ENCODE measurements at regions not wholly inside any gene's neighbourhood (a gene's known extent, or its start where the extent isn't known, plus 50 kb on each side); places are given as distances from the start of the nearest gene placed in this dataset.

DNA sequence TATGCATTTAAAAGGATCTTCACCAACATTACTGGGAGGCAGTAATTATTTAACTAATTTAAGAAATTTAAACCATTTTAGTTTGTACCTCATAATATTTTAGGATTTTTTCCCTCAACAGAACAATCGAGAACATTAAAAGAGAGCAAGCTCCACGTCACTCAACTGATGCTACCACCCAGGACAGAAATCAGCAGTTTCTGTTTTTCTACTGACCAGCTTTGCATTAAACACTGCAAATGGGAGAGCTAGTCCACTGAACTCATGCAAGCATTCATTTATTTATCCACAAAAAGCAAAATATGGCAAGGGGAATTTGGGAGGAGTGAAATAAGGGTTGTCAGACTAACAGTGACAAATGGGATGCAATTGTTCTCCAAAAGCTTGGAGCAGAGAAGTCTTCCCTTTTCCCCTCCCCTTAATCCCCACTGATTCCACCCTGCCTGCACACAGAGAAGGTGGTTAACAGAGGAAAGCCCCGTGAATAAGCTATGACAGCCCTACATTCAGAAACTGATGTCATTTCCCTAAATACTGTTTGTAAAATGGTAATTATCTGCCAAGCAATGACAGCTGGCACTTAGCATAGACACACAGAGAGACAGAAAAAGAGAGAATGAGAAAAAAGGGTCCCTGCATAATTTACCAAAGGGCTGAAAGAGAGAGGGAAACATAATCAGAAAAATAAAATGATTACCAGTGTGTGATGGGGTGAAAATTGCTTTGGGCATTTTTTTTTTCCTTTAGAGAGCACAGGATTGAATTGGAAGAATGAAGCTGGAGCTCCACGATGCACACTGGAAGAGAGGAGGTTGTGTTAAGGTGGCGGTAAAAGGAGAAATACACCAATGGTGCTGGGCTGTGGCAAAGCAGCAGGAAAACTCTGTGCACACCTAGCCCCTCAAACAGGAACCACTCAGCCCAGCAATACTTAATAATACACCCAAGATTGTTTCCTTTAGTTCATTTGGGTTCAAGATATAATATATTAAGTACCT, 777.4 kb downstream of the TUSC7 start:
- Histone ChIP-seq H3K4me1 (no peaks in the 10 kb centered on the region), H3K27ac (no peak overlapping the region), H3K27me3 (no peaks in the 10 kb centered on the region), H3K36me3 (no peaks in the 10 kb centered on the region), H3K4me3 (replicated peaks in 1 of 3) (no peak overlapping the region), H3K9me3 (no peaks in the 10 kb centered on the region)
- DNase-seq = no peak
- intact Hi-C loops (cut with DNase I) = no loop called here
- no peak for TF ChIP-seq POLR2A (IDR thresholded peaks at IDR 0.05)
- TF ChIP-seq, protein P1, sequence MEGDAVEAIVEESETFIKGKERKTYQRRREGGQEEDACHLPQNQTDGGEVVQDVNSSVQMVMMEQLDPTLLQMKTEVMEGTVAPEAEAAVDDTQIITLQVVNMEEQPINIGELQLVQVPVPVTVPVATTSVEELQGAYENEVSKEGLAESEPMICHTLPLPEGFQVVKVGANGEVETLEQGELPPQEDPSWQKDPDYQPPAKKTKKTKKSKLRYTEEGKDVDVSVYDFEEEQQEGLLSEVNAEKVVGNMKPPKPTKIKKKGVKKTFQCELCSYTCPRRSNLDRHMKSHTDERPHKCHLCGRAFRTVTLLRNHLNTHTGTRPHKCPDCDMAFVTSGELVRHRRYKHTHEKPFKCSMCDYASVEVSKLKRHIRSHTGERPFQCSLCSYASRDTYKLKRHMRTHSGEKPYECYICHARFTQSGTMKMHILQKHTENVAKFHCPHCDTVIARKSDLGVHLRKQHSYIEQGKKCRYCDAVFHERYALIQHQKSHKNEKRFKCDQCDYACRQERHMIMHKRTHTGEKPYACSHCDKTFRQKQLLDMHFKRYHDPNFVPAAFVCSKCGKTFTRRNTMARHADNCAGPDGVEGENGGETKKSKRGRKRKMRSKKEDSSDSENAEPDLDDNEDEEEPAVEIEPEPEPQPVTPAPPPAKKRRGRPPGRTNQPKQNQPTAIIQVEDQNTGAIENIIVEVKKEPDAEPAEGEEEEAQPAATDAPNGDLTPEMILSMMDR (IDR thresholded peaks at IDR 0.05) = no peak
- WGBS, 2 donors = 56 to 74% methylated on average over 5 of the region's 5 CpGs

DNA sequence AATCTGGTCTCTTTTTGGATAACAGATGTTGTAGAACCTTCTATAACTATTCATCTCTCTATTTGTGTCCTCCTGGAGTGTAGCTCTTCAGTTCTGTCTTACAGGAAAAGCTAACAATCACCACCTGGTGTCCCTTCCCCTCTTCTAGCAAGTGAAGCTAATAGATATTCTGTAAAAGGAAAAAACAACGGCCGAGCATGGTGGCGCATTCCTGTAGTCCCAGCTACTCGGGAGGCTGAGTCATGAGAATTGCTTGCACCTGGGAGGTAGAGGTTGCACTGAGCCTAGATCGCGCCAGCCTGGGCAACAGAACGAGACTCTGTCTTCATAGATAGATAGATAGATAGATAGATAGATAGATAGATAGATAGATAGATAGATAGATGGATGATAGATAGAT, 779.4 kb downstream of the TUSC7 start:
- Histone ChIP-seq H3K27me3 (no peaks in the 10 kb centered on the region), H3K9me3 (no peaks in the 10 kb centered on the region), H3K36me3 (no peaks in the 10 kb centered on the region), H3K27ac (no peak overlapping the region), H3K4me3 (replicated peaks in 1 of 3) (no peak overlapping the region), H3K4me1 (no peaks in the 10 kb centered on the region)
- WGBS, 2 donors = 88 to 89% methylated on average over 7 of the region's 7 CpGs
- no peak for DNase-seq
- no peak for TF ChIP-seq POLR2A (IDR thresholded peaks at IDR 0.05)
- TF ChIP-seq, protein P1 (IDR thresholded peaks at IDR 0.05) = no peak
- intact Hi-C loops (cut with DNase I) = no loop called here

DNA sequence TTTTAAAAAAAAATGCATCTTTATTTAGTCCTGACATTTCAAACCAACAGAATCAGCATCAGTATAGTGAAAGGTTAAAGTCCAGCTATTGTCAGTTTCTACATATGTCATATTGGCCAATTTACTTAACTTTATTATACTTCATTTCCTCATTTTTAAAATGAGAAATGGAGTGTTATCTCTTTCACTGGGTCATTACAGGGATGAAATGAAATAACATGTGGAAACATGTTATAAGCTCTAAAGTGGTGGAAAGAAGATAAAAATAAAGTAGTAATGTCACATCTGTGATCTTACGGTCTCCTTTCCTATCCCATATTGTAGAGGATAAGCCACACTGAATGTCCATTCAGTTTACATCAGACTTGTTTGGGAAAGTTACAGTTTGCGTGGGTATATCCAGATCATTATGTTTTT, 780.1 kb downstream of the TUSC7 start:
- Histone ChIP-seq H3K9me3 (no peaks in the 10 kb centered on the region), H3K4me1 (no peaks in the 10 kb centered on the region), H3K27me3 (no peaks in the 10 kb centered on the region), H3K27ac (no peak overlapping the region), H3K36me3 (no peaks in the 10 kb centered on the region), H3K4me3 (replicated peaks in 1 of 3) (no peak overlapping the region)
- TF ChIP-seq, protein P1 (IDR thresholded peaks at IDR 0.05) = no peak
- no peak for TF ChIP-seq POLR2A (IDR thresholded peaks at IDR 0.05)
- no peak for DNase-seq
- WGBS, 2 donors = 92 to 93% methylated on average over 2 of the region's 2 CpGs
- intact Hi-C loops (cut with DNase I) = no loop called here

DNA sequence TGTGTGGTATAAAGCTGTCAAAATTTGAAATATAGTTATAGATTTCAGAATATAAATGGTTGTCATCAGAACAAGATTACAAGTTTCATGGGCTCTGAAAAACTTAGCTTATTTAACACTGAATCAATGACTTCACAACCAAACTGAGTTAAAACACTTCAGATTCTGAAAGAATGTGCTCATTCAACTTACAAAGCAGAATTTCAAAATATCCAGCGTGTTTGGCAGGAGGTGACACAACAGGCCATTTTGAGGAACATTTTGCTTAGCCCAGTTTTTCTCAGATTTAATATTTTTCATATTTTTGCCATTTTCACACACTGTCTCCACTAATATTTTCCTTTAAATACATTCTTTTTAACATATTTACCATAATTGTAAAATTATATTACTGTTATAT, 781.1 kb downstream of the TUSC7 start:
- H3K4me3 ChIP-seq (replicated peaks in 1 of 3) = no peak overlapping the region
- H3K27me3 ChIP-seq = no peaks in the 10 kb centered on the region
- no peaks in the 10 kb centered on the region for H3K4me1 ChIP-seq
- 24 to 27% methylated on average over 1 of the region's 1 CpG for WGBS, 2 donors
- no peak for DNase-seq
- TF ChIP-seq, protein P1 (IDR thresholded peaks at IDR 0.05) = no peak
- TF ChIP-seq POLR2A (IDR thresholded peaks at IDR 0.05) = no peak
- H3K36me3 ChIP-seq = no peaks in the 10 kb centered on the region
- no peaks in the 10 kb centered on the region for H3K9me3 ChIP-seq
- intact Hi-C loops (cut with DNase I) = no loop called here
- no peak overlapping the region for H3K27ac ChIP-seq

DNA sequence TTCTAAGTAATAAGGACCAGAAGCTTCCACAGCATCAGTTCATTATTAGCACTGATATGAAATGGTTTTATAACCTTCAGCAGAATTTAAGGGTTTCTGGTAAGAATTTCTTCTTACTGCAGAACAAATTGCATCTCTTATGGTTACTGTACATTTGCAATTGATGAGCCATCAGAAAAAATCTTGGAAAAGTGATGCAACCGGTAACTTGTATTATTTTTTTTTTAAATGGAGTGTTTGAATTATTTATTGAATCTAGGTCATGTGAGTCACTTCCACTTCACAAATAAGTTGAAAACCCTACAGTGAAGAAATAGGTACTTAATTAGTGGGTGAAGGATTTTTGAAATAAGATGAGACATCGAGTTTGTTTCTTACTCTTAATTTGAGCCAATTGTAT, 786.0 kb downstream of the TUSC7 start:
- intact Hi-C loops (cut with DNase I) = no loop called here
- Histone ChIP-seq H3K27me3 (no peaks in the 10 kb centered on the region), H3K4me3 (replicated peaks in 1 of 3) (no peak overlapping the region), H3K4me1 (no peaks in the 10 kb centered on the region), H3K27ac (no peak overlapping the region), H3K36me3 (no peaks in the 10 kb centered on the region), H3K9me3 (no peaks in the 10 kb centered on the region)
- TF ChIP-seq, protein P1 (IDR thresholded peaks at IDR 0.05) = no peak
- TF ChIP-seq POLR2A (IDR thresholded peaks at IDR 0.05) = no peak
- whole genome bisulfite sequencing, 2 donors = 89 to 92% methylated on average over 2 of the region's 2 CpGs
- DNase-seq = no peak

Data from thyroid gland (tissue), 4 donors.